Neural progenitor cell (in vitro differentiated cells): ENCODE measurements at regions not wholly inside any gene's neighbourhood (a gene's known extent, or its start where the extent isn't known, plus 50 kb on each side); places are given as distances from the start of the nearest gene placed in this dataset.
"Not testable (repeated sequence)": the region's sequence is repeated elsewhere in the genome, so short reads cannot be mapped to it uniquely, and the experiment has no call there.

Source experiments
- DNase-seq: peaks from one replicate; pipeline ENCODE4 v3.0.0-alpha.2; 2016; ENCODE audit warnings: low spot score
- H2AFZ ChIP-seq: fragments of 200-600 bp; sonication (generic); replicated peaks from 2 replicates; pipeline ENCODE4 v1.6.1; 2016; ENCODE audit warnings: antibody characterized with exemption
- H3F3A ChIP-seq: fragments of 200-600 bp; sonication (generic); 2 replicates; pipeline ENCODE4 v1.6.1; 2016; ENCODE audit warnings: antibody characterized with exemption, low read depth
- H3K27ac ChIP-seq: fragments of 200-600 bp; sonication (generic); 2 replicates; pipeline ENCODE4 v1.5.1; 2016; ENCODE audit warnings: mild to moderate bottlenecking
- H3K27me3 ChIP-seq: fragments of 200-600 bp; sonication (generic); 2 replicates; pipeline ENCODE4 v1.6.1; 2016; ENCODE audit warnings: mild to moderate bottlenecking, moderate library complexity
- H3K36me3 ChIP-seq: fragments of 200-600 bp; sonication (generic); 2 replicates; pipeline ENCODE4 v1.5.1; 2016
- H3K4me1 ChIP-seq: fragments of 200-600 bp; sonication (generic); 2 replicates; pipeline ENCODE4 v1.6.1; 2016; ENCODE audit warnings: mixed run types
- H3K4me2 ChIP-seq: fragments of 200-600 bp; sonication (generic); 2 replicates; pipeline ENCODE4 v1.6.1; 2016
- H3K4me3 ChIP-seq: fragments of 200-600 bp; sonication (generic); 2 replicates; pipeline ENCODE4 v1.5.1; 2016
- H3K79me2 ChIP-seq: fragments of 200-600 bp; sonication (generic); 2 replicates; pipeline ENCODE4 v1.6.1; 2016; ENCODE audit warnings: low read depth
- H3K9ac ChIP-seq: fragments of 200-600 bp; sonication (generic); 2 replicates; pipeline ENCODE4 v1.6.1; 2016
- H3K9me3 ChIP-seq: fragments of 200-600 bp; sonication (generic); 2 replicates; pipeline ENCODE4 v1.5.1; 2016; ENCODE audit warnings: low read depth
- H4K20me1 ChIP-seq: fragments of 200-600 bp; sonication (generic); 2 replicates; pipeline ENCODE4 v1.6.1; 2016; ENCODE audit warnings: low read depth
- H3K27ac Mint-ChIP-seq: 3 replicates; pipeline ENCODE4 v1.8.0; 2021; ENCODE audit warnings: mixed read lengths
- H3K27me3 Mint-ChIP-seq: 2 replicates; pipeline ENCODE4 v1.8.0; 2022; ENCODE audit warnings: low read depth, mild to moderate bottlenecking, inconsistent platforms, moderate library complexity, mixed read lengths; ENCODE audit not compliant: insufficient read depth
- H3K36me3 Mint-ChIP-seq: 3 replicates; pipeline ENCODE4 v1.8.0; 2021; ENCODE audit warnings: mixed read lengths
- H3K4me1 Mint-ChIP-seq: 3 replicates; pipeline ENCODE4 v1.8.0; 2021; ENCODE audit warnings: mixed read lengths
- H3K4me3 Mint-ChIP-seq: 3 replicates; pipeline ENCODE4 v1.8.0; 2021; ENCODE audit warnings: mild to moderate bottlenecking, moderate library complexity, mixed read lengths
- H3K9me3 Mint-ChIP-seq: 3 replicates; pipeline ENCODE4 v1.8.0; 2020; ENCODE audit warnings: mixed read lengths
- EZH2 ChIP-seq: fragments of 200-600 bp; sonication (generic); IDR thresholded peaks from 2 replicates; pipeline ENCODE4 v1.6.1; 2017; ENCODE audit warnings: antibody characterized with exemption, mild to moderate bottlenecking, moderate library complexity
- EZH2phosphoT487 ChIP-seq: fragments of 200-600 bp; sonication (generic); IDR thresholded peaks from 2 replicates; pipeline ENCODE4 v1.6.1; 2017; ENCODE audit warnings: antibody characterized with exemption
- TF ChIP-seq, protein P1 (sequence below): fragments of 200-600 bp; sonication (generic); IDR thresholded peaks from 2 replicates; pipeline ENCODE4 v1.5.1; 2017; ENCODE audit warnings: antibody characterized with exemption, mild to moderate bottlenecking

DNA sequence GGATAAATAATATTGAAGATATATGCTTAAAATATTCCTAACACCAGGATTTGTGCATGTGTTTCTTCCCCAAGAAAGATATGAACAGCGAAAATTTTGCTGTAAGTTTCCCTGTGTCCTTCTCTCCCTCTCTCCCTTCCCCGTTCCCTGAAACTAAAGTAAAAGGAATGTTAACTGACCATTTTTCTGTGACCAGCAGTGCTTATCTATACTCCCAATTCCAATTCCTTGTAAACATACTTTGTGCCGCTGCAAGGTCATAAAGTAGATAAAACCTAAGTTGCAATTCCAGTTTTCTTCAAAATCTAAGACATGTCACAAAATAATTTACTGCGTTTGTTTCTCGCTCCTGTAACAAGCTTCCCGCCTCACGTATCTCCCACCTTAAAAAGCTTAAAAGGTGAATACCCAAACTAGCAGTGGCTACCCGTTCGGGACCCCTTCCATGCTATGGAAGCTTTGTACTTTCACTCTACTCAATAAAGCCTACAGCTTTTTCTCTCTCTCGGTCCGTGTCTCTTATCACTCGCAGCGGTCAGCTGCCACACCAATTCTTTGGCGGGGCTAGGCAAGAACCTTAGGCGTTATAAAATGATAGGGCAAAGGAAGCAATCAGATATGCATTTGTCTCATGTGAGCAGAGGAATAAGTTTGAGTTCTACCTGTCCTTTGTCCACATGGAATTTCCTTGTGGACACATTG lies 1798.0 kb downstream of the EFNA5 start:
- no peaks in the 10 kb centered on the region for H3K9me3 Mint-ChIP-seq
- no peaks in the 10 kb centered on the region for H3K36me3 ChIP-seq
- no peak overlapping the region for H3K9ac ChIP-seq
- no peaks in the 10 kb centered on the region for H3K79me2 ChIP-seq
- no peaks in the 10 kb centered on the region for H3K4me1 ChIP-seq
- no peak for DNase-seq
- H3K27me3 Mint-ChIP-seq, result no peaks in the 10 kb centered on the region
- H3K27me3 ChIP-seq, result no peaks in the 10 kb centered on the region
- H3K36me3 Mint-ChIP-seq, result no peaks in the 10 kb centered on the region
- H3K4me3 Mint-ChIP-seq, result no peak overlapping the region
- no peak overlapping the region for H3K27ac Mint-ChIP-seq
- no peak overlapping the region for H3K27ac ChIP-seq
- no peak overlapping the region for H3K4me3 ChIP-seq
- no peaks in the 10 kb centered on the region for H3K4me1 Mint-ChIP-seq
- H3K4me2 ChIP-seq, result no peak overlapping the region
- no peaks in the 10 kb centered on the region for H4K20me1 ChIP-seq
- H2AFZ ChIP-seq, result no peak overlapping the region
- TF ChIP-seq EZH2 (no peak), EZH2phosphoT487 (no peak)
- TF ChIP-seq, protein P1, sequence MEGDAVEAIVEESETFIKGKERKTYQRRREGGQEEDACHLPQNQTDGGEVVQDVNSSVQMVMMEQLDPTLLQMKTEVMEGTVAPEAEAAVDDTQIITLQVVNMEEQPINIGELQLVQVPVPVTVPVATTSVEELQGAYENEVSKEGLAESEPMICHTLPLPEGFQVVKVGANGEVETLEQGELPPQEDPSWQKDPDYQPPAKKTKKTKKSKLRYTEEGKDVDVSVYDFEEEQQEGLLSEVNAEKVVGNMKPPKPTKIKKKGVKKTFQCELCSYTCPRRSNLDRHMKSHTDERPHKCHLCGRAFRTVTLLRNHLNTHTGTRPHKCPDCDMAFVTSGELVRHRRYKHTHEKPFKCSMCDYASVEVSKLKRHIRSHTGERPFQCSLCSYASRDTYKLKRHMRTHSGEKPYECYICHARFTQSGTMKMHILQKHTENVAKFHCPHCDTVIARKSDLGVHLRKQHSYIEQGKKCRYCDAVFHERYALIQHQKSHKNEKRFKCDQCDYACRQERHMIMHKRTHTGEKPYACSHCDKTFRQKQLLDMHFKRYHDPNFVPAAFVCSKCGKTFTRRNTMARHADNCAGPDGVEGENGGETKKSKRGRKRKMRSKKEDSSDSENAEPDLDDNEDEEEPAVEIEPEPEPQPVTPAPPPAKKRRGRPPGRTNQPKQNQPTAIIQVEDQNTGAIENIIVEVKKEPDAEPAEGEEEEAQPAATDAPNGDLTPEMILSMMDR, result no peak
- no peaks in the 10 kb centered on the region for H3F3A ChIP-seq
- no peaks in the 10 kb centered on the region for H3K9me3 ChIP-seq

DNA sequence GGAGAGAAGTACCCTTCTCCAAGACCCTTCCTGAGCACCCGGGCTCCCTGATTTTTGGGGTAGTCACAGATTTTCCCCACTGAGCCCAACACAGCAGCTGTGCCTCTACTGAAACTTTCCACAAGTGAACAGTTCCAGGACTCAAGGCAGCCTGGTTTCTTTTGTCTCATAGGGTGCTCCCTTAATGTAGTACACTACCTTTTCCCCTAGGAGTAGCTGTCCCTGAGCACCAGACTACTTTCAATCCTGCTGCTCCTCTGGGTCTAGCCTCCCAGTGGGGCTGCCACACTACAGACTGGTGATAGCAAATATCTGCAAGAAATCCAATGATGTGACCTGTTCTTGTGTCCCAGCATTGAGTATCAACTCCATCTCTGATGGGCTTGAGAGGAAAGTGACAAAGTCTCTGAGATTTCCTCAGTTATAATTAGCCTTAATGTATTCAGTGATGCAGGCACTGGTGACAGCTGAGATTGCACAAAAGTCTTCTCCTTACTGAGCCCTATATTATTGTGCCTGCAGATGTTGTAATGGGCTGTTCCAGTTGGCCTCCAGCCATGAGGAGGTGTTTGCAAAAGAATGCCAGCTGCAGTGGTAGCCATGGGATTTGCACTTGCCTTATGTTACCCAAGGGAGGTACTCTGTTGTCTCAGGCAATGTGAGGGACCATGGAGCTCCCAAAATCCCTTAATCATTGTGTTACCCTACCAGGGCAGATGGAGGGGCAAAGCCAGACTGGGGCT lies 1802.5 kb downstream of the EFNA5 start:
- Mint-ChIP-seq H3K36me3 (no peaks in the 10 kb centered on the region), H3K4me1 (no peaks in the 10 kb centered on the region), H3K4me3 (no peak overlapping the region), H3K9me3 (peaks cover 9% of the 10 kb centered on the region), H3K27ac (no peak overlapping the region), H3K27me3 (no peaks in the 10 kb centered on the region)
- Histone ChIP-seq H4K20me1 (no peaks in the 10 kb centered on the region), H3K9ac (no peak overlapping the region), H3K27ac (no peak overlapping the region), H3K27me3 (no peaks in the 10 kb centered on the region), H3K4me2 (no peak overlapping the region), H3F3A (no peaks in the 10 kb centered on the region), H3K79me2 (no peaks in the 10 kb centered on the region), H3K4me3 (no peak overlapping the region), H3K9me3 (no peaks in the 10 kb centered on the region), H2AFZ (no peak overlapping the region), H3K36me3 (no peaks in the 10 kb centered on the region), H3K4me1 (no peaks in the 10 kb centered on the region)
- no peak for TF ChIP-seq EZH2
- no peak for TF ChIP-seq EZH2phosphoT487
- TF ChIP-seq, protein P1, result no peak
- no peak for DNase-seq

DNA sequence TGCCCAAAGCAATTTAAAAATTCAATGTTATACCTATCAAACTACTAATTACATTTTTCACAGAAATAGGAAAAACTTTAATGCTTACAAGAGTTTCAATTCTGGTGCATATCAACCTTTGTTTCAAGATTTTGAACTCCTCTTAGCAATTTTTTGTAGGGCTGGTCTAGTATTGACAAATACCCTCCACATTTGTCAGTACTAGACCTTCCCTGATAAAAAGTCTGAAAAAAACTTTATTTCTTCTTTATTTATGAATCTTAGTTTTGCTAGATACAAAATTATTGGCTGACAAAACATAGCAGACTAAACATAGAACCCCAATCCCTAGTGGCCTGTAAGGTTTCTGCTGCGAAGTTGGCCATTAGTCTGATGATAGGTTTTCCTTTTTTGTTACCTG lies 1804.9 kb downstream of the EFNA5 start:
- no peak for DNase-seq
- H3K27ac ChIP-seq, result no peak overlapping the region
- Mint-ChIP-seq H3K36me3 (no peaks in the 10 kb centered on the region), H3K4me3 (no peak overlapping the region), H3K27me3 (no peaks in the 10 kb centered on the region), H3K4me1 (no peaks in the 10 kb centered on the region), H3K27ac (no peak overlapping the region), H3K9me3 (peaks cover 9% of the 10 kb centered on the region)
- no peaks in the 10 kb centered on the region for H3K79me2 ChIP-seq
- H3K27me3 ChIP-seq, result no peaks in the 10 kb centered on the region
- H3K36me3 ChIP-seq, result no peaks in the 10 kb centered on the region
- no peak overlapping the region for H3K4me3 ChIP-seq
- TF ChIP-seq, protein P1, result no peak
- TF ChIP-seq EZH2 (no peak), EZH2phosphoT487 (no peak)
- no peak overlapping the region for H3K4me2 ChIP-seq
- no peaks in the 10 kb centered on the region for H4K20me1 ChIP-seq
- no peak overlapping the region for H2AFZ ChIP-seq
- no peak overlapping the region for H3K9ac ChIP-seq
- no peaks in the 10 kb centered on the region for H3K4me1 ChIP-seq
- H3K9me3 ChIP-seq, result no peaks in the 10 kb centered on the region
- H3F3A ChIP-seq, result no peaks in the 10 kb centered on the region

DNA sequence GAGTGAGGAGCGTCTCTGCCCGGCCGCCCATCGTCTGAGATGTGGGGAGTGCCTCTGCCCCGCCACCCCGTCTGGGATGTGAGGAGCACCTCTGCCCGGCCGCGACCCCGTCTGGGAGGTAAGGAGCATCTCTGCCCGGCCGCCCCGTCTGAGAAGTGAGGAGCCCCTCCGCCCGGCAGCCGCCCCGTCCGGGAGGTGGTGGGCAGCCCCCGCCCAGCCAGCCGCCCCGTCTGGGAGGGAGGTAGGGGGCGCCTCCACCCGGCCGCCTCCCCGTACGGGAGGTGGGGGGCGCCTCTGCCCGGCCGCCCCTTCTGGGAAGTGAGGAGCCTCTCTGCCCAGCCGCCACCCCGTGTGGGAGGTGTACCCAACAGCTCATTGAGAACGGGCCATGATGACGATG lies 1811.4 kb downstream of the EFNA5 start:
- not testable (repeated sequence) for H3K4me3 Mint-ChIP-seq, H3K4me1 Mint-ChIP-seq, H3K36me3 ChIP-seq, H3K36me3 Mint-ChIP-seq, H3K27me3 Mint-ChIP-seq, H3K79me2 ChIP-seq, H3K9me3 ChIP-seq, H3K9ac ChIP-seq, H3F3A ChIP-seq, H4K20me1 ChIP-seq, H2AFZ ChIP-seq, DNase-seq, H3K27ac ChIP-seq, H3K4me2 ChIP-seq, H3K4me1 ChIP-seq, H3K27me3 ChIP-seq, H3K4me3 ChIP-seq, H3K27ac Mint-ChIP-seq
- H3K9me3 Mint-ChIP-seq, result peaks cover 10% of the 10 kb centered on the region
